ENCODE measurements at regions not wholly inside any gene's neighbourhood (a gene's known extent, or its start where the extent isn't known, plus 50 kb on each side); places are given as distances from the start of the nearest gene placed in this dataset.

- Mint-ChIP-seq H3K27me3 (ENCODE audit: low read depth) (peaks cover 38% of the 10 kb centered on the region), H3K4me3 (no peak overlapping the region), H3K27ac (no peak overlapping the region), H3K9me3 (peaks cover 3% of the 10 kb centered on the region; the same call in 1 of the 2 replicates), H3K36me3 (no peaks in the 10 kb centered on the region), H3K4me1 (no peaks in the 10 kb centered on the region)
- no peak for TF ChIP-seq CDX4 (CRISPR knock-in tag; IDR thresholded peaks at IDR 0.05; ENCODE audit: borderline replicate concordance)
- TF ChIP-seq USF2 (CRISPR knock-in tag; IDR thresholded peaks at IDR 0.05), result no peak
- TF ChIP-seq RORB (CRISPR knock-in tag; IDR thresholded peaks at IDR 0.05), result no peak
- TF ChIP-seq ARID4B (CRISPR knock-in tag; IDR thresholded peaks at IDR 0.05; ENCODE audit: borderline replicate concordance), result no peak
- no peak for TF ChIP-seq HMGA2 (CRISPR knock-in tag; IDR thresholded peaks at IDR 0.05)
- TF ChIP-seq ERG (CRISPR knock-in tag; IDR thresholded peaks at IDR 0.05), result no peak
- no peak for TF ChIP-seq ZNF671 (CRISPR knock-in tag; IDR thresholded peaks at IDR 0.05)
- TF ChIP-seq AFF4 (CRISPR knock-in tag; IDR thresholded peaks at IDR 0.05; ENCODE audit: borderline replicate concordance), result no peak
- TF ChIP-seq PRDM15 (CRISPR knock-in tag; IDR thresholded peaks at IDR 0.05), result no peak
- no peak for TF ChIP-seq OVOL2 (CRISPR knock-in tag; IDR thresholded peaks at IDR 0.05; ENCODE audit: borderline replicate concordance)
- TF ChIP-seq JUN (CRISPR knock-in tag; IDR thresholded peaks at IDR 0.05), result no peak
- TF ChIP-seq ZBTB21 (CRISPR knock-in tag; IDR thresholded peaks at IDR 0.05; ENCODE audit: borderline replicate concordance), result no peak
- TF ChIP-seq ZNF416 (CRISPR knock-in tag; IDR thresholded peaks at IDR 0.05), result no peak
- TF ChIP-seq ZNF396 (CRISPR knock-in tag; IDR thresholded peaks at IDR 0.05; ENCODE audit: borderline replicate concordance), result no peak
- CTCF ChIA-PET, result interaction anchor here (0.9 to 1.1 kb wide), 2 partner anchors 11 to 23 kb away, joined by 3 read pairs; no protein-coding TSS in a partner anchor
- no peak for ATAC-seq
- POLR2A ChIA-PET, result no interaction called here
- no peak for DNase-seq (ENCODE audit: low spot score)
Measured at GRCh38 chr10:15462253-15462897, 91.3 kb upstream of the FAM171A1 start.
